COLO668 (cell line): ENCODE measurements at regions not wholly inside any gene's neighbourhood (a gene's known extent, or its start where the extent isn't known, plus 50 kb on each side); places are given as distances from the start of the nearest gene placed in this dataset.
"Not testable (repeated sequence)": the region's sequence is repeated elsewhere in the genome, so short reads cannot be mapped to it uniquely, and the experiment has no call there.

ENCODE experiments used
- DNase-seq: peaks from one replicate; lab custom pipeline; 2025; ENCODE audit not compliant: unreplicated experiment; lab: John Stamatoyannopoulos, UW

DNA sequence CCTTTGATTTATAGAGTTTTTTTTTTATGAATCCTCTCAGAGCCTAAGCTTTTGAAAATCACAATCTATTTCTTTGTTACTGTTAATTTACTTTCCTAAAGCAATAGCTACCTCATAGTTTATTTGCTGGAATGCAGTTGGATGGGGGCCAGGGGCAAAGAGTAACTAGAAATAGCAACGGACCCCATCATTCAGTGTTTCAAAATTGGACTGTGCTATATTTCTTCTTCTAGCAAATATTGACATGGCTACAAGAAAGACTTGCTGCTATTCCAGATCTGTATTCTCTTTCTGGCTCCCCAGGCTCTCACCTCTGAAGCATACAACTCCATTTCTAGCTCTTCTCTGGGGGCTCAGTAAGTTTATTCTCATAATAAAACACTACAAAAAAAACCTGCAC lies 661.6 kb upstream of the NRG3 start:
- no peak for DNase-seq

DNA sequence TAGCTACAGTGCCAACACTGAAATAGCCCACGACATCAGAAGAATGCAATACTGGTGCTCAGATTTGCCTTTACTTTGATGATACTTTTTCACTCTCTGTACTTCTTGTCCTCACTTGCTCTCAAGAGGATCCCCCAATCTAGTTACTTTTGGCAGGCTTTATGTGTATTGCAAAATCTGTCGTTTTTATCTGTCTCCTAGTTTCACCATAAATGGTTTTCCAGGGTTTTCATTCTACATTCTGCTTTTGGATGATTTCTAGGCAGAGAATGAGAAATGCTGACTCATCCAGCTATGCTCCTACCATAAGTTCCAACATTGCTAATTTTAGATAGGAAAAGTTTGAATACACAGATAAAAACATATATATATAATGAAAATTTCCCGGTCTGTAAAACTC lies 659.5 kb upstream of the NRG3 start:
- DNase-seq: no peak

DNA sequence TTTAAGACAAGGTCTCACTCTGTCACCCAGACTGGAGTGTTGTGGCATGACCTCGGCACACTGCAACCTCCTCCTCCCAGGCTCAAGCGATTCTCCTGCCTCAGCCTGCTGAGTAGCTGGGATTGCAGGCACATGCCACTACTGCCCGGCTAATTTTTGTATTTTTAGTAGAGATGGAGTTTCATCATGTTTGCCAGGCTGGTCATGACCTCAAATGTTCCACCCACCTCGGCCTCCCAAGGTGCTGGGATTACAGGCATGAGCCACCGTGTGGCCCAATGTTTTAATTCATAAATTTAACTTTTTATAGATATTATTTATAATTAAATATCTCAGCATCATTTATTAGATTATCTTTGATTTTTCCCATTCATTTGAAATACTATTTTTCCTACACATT lies 658.0 kb upstream of the NRG3 start:
- DNase-seq: no peak

DNA sequence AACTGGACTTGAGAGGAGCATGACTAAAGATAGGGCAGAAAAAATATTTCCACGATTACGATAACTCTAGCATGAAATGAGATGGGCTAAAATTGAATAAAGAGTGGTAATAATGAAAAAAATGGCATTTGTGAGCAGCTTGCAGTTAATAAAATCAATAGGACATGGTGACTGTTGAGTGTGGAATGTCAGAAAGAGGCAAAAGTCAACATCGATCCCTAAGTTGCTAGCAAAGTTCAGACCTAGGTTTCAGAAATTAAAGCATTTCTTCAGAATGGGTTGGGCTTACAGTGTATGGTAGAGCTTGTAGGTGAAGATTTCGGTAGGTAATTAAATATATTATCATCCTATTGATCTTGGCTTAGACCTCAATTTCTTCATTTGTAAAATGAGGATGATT lies 656.7 kb upstream of the NRG3 start:
- no peak for DNase-seq

DNA sequence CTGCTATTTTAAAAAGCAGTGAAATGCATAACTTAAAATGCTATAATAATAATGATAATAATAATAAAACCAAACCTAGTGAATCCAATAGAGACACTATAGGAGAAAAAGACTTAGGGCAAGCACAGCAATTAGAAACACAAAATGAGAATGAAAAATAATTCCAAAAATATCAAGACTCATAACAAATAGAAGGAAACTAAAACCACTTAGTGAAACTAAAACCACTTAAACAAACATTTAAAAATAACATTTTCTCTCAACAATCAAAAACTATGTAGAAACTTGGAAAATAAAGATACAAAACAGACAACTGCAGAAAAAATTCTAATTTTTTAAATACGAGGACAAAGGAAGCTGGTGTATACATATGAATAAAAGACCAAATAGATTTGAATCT lies 655.2 kb upstream of the NRG3 start:
- DNase-seq: no peak

DNA sequence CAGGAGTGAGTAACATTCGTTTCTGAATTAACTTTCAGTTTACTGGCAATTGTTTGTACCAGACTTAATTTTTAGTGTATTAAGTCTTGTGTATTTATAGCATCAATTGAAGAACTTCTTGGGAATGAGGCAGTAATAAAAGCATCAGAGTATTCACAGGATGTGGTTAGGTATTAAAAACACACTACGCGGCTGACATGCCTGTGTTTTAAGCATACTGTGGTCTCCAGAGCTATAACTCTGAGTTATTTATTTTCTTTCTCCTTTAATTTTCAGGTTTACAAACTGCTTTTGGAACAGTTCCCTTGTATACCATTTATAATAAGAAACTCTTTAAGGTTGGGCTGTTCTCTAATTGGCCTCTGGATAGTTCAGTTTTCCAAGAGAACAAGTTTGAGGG lies 626.1 kb upstream of the NRG3 start:
- no peak for DNase-seq

DNA sequence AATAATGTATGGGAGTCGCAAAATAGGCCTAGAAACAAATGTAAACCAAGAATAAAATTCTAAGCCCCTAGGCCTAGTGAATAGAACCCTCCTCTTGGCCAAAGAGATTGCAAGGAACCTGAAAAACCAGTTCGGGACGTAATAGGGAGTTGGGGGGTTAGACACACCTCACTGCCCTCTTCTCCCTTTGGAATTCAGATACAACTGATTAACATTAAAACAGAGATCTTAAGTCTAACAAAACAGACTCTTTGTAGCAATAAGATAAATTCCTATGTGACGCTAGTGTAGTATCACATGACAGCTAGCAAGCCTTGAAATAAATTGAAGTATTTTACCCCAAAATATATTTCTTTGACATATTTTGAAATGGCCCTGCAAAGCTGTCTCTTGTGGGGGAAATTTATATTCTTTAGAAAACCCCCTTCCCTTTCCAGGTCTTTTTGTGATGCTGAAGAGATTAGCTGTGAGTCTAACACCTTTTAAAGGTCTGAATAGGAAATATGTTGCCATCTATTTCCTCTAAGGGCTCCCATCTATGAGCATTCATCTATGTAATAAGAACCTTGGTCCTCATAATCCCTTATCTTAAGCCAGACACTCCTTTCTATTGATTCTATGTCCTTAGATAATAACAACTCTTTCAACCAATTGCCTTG lies 623.4 kb upstream of the NRG3 start:
- DNase-seq: no peak

DNA sequence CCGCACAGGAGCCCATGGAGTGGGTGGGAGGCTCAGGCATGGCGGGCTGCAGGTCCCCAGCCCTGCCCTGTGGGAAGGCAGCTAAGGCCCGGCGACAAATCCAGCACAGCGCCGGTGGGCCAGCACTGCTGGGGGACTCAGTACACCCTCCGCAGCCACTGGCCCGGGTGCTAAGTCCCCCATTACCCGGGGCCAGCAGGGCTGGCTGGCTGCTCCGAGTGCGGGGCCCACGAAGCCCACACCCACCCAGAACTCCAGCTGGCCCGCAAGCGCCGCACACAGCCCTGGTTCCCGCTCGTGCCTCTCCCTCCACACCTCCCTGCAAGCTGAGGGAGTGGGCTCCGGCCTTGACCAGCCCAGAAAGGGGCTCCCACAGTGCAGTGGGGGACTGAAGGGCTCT lies 610.0 kb upstream of the NRG3 start:
- not testable (repeated sequence) for DNase-seq

DNA sequence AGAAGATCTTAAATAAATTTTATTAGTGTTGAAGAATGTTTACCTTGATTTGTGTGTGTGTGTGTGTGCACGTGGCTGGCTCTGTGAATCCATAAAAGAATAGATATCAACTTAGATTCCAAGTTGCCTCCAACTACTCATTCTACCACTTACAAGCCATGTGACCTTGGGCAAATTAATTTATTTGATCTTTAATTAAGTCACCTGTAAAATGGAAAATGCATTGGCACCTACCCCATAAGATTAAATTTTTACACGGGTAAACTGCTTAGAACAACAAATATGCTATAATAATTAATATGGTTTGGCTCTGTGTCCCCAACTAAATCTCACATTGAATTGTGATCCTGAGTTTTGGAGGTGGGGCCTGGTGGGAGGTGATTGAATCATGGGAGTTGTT lies 604.9 kb upstream of the NRG3 start:
- DNase-seq: no peak

DNA sequence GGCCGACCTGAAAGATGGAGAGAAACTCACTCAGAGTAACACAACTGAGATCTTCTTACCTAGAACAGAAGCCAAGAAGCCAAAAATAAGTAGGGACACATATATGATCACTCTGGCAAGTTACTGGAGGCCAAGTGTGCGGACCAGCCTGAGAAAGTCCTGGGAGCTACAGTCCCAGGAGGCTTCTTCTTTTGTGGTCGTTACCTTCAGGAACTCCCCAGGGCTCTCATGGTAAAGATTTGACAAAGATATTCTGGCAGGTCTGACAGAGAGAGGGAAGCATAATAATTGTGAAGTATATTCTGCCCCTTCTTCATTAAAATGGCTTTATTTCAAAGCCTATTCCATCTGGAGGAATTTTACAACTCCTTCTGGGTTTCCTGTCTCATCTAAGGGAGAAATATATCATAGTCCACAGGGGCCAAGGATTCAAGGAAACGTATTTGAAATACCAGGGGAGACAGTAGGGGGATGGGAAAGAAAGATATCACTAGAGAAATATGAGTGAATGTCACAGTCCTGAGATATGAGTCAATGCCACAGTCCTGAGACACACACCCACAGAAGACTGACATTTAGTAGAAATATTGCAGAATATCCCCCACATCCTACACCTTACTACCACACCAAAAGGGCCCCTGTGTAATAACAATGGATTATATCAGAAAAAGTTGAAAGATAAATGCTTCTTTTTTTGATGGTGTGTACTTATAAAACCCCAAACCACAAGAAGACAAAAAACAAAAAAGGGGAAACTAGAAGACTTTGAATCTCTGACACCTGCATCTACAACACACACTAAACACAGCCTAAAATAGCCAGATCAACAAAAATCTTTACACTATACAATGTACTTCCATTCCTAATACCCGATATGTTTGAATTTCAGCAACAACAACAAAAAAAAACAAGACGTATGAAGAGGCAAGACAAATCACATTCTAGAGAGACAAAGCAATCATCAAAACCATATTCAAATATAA lies 594.2 kb upstream of the NRG3 start:
- DNase-seq: no peak

DNA sequence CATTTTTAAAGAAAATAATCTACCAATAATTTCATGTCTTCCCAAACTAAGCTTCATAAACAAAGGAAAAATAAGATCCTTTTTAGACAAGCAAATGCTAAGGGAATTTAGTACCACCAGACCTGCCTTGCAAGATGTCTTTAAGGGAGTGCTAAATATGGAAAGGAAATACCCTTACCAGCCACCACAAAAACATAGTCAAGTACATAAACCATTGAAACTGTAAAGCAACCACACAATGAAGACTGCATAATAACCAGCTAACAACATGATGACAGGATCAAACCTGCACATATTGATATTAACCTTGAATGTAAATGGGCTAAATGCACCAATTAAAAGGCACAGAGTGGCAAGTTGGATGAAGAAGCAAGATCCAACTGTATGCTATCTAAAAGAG lies 586.5 kb upstream of the NRG3 start:
- DNase-seq: no peak

DNA sequence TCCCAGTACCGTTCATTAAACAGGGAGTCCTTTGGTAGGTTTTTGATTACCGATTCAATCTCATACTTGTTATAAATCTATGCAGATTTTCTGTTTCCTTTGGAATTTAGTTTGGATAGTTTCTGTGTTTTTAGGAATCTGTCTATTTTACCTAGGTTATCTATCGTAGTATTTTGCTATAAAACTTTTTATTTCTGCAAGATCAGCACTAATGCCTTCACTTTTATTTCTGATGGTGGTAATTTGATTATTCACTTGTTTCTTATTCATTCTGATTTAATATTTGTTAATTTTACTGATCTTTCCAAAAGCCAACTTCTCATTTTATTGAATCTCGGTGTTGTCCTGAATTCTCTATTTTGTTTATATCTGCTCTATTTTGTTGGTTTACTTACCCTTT lies 577.7 kb upstream of the NRG3 start:
- DNase-seq: no peak

DNA sequence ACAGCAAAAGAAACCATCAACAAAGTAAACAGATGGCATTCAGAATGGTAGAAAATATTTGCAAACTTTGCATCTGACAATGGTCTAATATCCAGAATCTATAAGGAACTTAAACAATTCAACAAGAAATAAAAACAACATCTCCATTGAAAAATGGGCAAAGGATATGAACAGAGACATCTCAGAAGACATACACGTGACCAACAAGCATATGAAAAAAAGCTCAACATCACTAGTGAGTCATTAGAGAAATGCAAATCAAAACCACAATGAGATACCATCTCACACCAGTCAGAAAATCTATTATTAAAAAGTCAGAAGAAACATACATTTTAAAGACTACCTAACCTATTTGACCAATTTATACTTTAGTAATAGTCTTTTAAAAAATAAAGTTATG lies 571.3 kb upstream of the NRG3 start:
- DNase-seq: no peak

DNA sequence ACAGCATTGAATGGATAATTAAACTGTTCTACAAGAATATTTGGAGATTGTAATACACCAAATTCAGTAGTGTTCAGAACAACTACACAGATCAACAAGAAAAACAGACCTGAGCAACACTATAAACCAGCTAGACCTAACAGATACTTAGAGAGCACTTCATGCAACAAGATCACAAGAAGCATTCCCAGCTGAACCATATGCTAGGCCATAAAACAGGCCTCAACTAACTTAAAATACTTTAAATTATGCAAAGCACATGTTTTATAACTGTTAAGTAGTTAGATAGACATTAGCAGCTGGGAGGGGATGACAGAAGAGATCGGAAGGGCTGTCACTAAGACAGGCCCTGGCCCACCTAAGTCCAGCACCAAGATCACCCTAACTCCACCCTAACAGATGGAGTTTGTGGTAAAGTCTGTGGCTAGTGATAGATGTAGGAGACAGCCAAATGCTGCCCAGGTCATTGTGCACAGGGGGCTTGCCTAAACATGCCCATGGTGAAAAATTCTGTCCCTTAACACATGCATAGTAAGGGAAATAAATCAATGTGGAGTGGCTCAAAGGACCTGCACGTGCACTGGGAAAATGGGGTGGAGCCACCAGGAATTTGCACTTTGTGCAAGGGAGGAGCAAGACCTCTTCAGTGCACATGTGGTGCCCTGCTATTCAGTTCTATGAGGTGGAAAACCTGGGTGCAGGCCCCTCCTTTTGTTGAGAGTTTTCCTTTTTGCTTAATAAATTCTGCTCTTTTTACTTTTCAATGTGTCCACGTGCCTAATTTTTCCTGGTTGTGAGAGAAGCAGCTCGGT lies 567.8 kb upstream of the NRG3 start:
- DNase-seq: no peak

DNA sequence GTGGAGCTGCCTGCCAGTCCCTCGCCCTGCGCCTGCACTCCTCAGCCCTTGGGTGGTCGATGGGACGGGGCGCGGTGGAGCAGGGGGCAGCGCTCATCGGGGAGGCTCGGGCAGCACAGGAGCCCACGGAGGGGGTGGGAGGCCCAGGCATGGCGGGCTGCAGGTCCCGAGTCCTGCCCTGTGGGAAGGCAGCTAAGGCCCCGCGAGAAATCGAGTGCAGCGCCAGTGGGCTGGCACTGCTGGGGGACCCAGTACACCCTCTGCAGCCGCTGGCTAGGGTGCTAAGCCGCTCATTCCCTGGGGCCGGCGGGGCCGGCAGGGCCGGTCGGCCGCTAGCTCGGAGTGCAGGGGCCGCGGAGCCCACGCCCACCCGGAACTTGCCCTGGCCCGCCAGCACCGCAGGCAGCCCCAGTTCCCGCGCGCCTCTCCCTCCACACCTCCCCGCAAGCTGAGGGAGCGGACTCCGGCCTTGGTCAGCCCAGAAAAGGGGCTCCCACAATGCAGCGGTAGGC lies 565.9 kb upstream of the NRG3 start:
- no peak for DNase-seq

DNA sequence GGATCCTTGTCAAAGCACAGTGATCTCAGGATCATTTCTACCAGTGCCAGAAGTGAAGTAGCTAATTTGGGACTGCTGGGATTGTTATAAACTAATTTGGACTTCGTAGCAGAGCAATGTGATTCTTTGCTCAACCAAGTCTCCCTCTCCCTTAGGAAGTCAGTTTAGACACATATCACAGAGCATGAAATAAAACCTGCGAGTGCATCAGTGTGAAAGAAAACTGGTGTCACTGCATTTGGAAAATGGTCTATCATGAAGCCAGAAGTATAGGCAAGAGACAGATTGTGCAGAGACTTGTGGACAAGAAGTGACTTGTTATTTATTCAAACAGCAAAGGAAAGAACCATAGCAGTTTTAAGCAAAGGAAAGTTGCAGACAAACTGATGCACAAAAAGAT lies 560.5 kb upstream of the NRG3 start:
- no peak for DNase-seq

DNA sequence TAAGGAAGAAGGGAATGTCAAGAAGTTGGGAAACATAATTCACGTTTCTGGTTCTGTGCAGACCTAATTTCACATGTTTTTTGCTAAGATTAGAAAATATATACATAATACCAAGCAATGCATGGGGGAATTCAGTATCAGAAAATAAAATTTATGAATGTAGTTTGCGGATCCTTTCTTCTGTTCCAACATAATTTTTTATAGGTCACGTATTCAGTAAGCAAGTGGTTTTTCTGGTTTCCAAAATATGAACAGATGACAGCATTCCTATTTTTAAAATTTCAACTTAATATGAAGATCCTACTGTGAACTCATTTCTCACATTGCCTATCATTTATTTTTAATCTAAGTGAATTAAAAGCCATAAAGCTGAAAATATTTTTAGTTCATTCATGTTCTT lies 560.0 kb upstream of the NRG3 start:
- DNase-seq: no peak

DNA sequence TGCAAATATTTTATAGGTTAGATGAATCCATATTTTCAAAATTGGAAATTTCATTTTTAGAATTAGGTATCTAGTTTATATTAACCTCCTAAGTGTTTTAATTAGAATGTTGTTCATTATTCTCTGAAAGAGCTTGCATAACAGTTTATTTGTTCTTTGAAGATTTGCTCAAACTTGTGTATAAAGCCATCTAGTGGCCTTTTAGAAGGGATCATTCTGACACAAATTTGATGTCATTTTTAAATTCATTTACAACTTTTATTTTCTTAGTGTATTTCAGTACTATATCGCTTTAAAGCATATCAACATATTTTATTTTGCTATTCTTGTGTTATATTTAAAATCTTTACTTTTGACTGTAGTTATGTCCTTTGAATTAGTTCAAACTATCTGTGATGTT lies 527.0 kb upstream of the NRG3 start:
- DNase-seq: no peak

DNA sequence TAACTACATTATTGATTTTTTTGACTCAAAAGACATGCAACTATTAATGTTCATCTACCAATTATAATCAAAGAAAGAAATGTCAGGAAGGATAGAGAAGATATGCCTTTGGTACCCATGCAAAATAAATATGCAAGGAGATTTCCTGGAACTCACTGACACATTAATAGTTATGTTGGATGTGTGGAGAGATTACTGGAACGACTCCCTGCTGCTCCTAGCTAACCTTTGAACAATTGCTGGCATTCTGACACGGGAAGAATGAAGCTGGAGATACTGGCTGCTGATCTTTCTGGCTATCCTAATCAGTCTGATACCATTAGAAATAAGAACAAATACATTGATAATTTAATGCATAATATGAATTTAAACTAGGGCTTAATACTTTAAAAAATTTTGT lies 507.9 kb upstream of the NRG3 start:
- no peak for DNase-seq

DNA sequence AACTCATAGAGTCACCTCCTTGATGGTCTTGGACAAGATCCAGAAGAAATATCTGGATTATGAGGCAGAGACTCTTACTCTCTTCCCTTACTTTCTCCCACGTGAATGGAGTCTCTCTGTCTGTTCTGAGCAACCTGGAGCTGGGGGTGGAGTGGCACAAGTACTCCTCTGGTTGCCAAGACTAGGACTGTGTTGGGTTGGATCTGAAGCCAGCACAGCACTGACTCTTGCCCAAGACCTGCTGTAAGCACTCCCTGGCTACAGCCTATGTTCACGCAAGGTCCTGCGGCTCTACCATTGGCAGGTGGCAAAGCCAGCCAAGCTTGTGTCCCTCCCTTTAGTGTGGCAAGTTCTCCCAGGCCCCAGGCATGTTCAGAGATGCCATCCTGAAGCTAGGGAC lies 488.2 kb upstream of the NRG3 start:
- no peak for DNase-seq

DNA sequence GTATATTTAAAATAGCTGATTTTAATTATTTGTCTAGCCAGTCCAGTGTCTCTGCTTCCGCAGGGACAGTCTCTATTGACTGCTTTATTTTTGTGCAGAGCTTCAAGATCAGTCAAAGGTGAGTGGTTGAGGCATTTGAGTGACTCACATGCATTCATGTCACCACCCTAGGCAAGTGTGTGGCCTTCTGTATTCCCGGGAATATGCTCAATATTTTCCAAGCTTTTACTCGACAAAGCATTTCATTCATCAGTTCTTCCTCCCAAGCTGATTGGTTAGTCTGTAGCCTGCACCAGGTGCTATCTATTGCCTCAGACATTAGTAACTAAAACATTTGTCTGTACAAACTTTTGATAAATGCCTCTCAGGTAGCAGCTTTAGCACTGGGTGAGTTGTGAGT lies 471.5 kb upstream of the NRG3 start:
- no peak for DNase-seq

DNA sequence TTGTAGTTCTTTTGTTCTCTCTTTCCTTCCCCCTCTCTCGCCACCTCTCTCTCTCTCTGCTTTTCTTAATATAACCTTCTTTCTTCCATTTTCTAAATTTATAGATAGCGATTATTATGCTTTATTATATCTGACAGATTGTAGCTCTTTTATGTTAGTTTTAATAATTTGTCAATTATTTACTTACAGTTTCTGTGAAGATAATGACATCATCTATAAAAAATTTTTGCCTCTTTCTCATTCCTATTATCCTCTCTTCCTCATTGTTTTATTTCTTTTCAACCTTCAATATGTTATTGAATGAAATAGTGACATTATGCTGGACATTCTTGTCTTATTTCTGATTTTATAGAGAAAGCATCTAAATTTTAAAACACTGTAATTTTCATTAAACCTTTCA lies 469.6 kb upstream of the NRG3 start:
- no peak for DNase-seq
